Endodermal cell (in vitro differentiated cells): ENCODE measurements at regions not wholly inside any gene's neighbourhood (a gene's known extent, or its start where the extent isn't known, plus 50 kb on each side); places are given as distances from the start of the nearest gene placed in this dataset.

ENCODE experiments used
- DNase-seq: peaks from one replicate; pipeline ENCODE4 v3.0.0-alpha.2; 2017
- H3K27ac ChIP-seq: 2 replicates; pipeline ENCODE4 v1.5.1; 2013; ENCODE audit warnings: mild to moderate bottlenecking, low read depth, low read length, moderate library complexity
- H3K27me3 ChIP-seq: 2 replicates; pipeline ENCODE4 v1.6.1; 2013; ENCODE audit warnings: mild to moderate bottlenecking, low read length, moderate library complexity; ENCODE audit not compliant: insufficient read depth, control insufficient read depth, poor library complexity, severe bottlenecking
- H3K36me3 ChIP-seq: 2 replicates; pipeline ENCODE4 v1.7.0; 2013; ENCODE audit warnings: mild to moderate bottlenecking, low read length, moderate library complexity; ENCODE audit not compliant: control insufficient read depth, insufficient read depth
- H3K4me1 ChIP-seq: one replicate; pipeline ENCODE4 v1.7.0; 2013; ENCODE audit warnings: low read length; ENCODE audit not compliant: control insufficient read depth, insufficient read depth
- H3K4me3 ChIP-seq: 2 replicates; pipeline ENCODE4 v1.5.1; 2013; ENCODE audit warnings: mild to moderate bottlenecking, low read length, moderate library complexity
- H3K9ac ChIP-seq: 2 replicates; pipeline ENCODE4 v1.6.1; 2013; ENCODE audit warnings: mild to moderate bottlenecking, low read length, moderate library complexity; ENCODE audit not compliant: poor library complexity, severe bottlenecking; ENCODE audit errors: extremely low read depth
- H3K9me3 ChIP-seq: 2 replicates; pipeline ENCODE4 v1.6.1; 2013; ENCODE audit warnings: mild to moderate bottlenecking, low read length, moderate library complexity; ENCODE audit not compliant: control insufficient read depth
- H3K27ac Mint-ChIP-seq: 2 replicates; pipeline ENCODE4 v1.8.0; 2020; ENCODE audit warnings: mixed read lengths
- H3K27me3 Mint-ChIP-seq: 2 replicates; pipeline ENCODE4 v1.8.0; 2021; ENCODE audit warnings: mild to moderate bottlenecking, mixed read lengths; ENCODE audit not compliant: insufficient read depth
- H3K36me3 Mint-ChIP-seq: 2 replicates; pipeline ENCODE4 v1.8.0; 2020; ENCODE audit warnings: low read depth, mixed read lengths
- H3K4me1 Mint-ChIP-seq: 2 replicates; pipeline ENCODE4 v1.8.0; 2020; ENCODE audit warnings: mixed read lengths
- H3K4me3 Mint-ChIP-seq: 2 replicates; pipeline ENCODE4 v1.8.0; 2020; ENCODE audit warnings: mild to moderate bottlenecking, moderate library complexity, mixed read lengths
- H3K9me3 Mint-ChIP-seq: 2 replicates; pipeline ENCODE4 v1.8.0; 2020; ENCODE audit warnings: mild to moderate bottlenecking, mixed read lengths
- WGBS, 2 experiments: methylation state at CpG; one replicate each; pipeline versions ENCODE4 v1.1.5 to v1.1.7; 2013; ENCODE audit warnings: missing lambda C conversion rate in 2 of 2, mixed read lengths in 1 of 2; ENCODE audit not compliant: insufficient coverage in 1 of 2, insufficient read length in 1 of 2; 5-methylcytosine and 5-hydroxymethylcytosine counted together
- TF ChIP-seq, protein P1 (sequence below): fragments of 200-600 bp; sonication (generic); conservative IDR thresholded peaks from 2 replicates; pipeline ENCODE4 v1.5.0; 2021; ENCODE audit warnings: antibody characterized with exemption, mild to moderate bottlenecking

DNA sequence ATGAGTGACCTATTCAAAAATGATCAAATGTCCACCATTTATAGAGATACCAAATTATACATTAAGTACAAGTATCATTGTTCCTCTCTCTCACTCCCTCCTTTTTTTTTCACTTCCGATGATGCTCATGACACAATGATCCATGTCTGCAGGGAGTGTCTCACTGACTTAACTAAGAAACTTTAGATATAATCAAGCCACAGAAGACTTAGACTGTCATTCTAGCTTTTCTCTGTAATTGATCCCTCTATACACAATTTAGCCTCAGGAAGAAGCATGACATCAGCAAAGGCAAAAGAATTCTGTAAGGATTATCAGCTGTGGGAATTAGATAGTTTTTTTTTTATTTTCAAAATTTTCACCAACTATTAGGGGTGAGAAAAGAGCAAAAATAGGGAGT, 734.9 kb upstream of the PCDH9 start:
- TF ChIP-seq, protein P1, sequence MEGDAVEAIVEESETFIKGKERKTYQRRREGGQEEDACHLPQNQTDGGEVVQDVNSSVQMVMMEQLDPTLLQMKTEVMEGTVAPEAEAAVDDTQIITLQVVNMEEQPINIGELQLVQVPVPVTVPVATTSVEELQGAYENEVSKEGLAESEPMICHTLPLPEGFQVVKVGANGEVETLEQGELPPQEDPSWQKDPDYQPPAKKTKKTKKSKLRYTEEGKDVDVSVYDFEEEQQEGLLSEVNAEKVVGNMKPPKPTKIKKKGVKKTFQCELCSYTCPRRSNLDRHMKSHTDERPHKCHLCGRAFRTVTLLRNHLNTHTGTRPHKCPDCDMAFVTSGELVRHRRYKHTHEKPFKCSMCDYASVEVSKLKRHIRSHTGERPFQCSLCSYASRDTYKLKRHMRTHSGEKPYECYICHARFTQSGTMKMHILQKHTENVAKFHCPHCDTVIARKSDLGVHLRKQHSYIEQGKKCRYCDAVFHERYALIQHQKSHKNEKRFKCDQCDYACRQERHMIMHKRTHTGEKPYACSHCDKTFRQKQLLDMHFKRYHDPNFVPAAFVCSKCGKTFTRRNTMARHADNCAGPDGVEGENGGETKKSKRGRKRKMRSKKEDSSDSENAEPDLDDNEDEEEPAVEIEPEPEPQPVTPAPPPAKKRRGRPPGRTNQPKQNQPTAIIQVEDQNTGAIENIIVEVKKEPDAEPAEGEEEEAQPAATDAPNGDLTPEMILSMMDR = no peak
- H3K27me3 Mint-ChIP-seq = no peaks in the 10 kb centered on the region
- no peak for DNase-seq
- peaks cover 4% of the 10 kb centered on the region for H3K4me1 ChIP-seq
- peaks cover 5% of the 10 kb centered on the region for H3K4me1 Mint-ChIP-seq
- H3K9me3 Mint-ChIP-seq = no peaks in the 10 kb centered on the region
- H3K4me3 Mint-ChIP-seq = no peak overlapping the region
- no peaks in the 10 kb centered on the region for H3K27me3 ChIP-seq
- H3K9ac ChIP-seq = no peak overlapping the region
- no peak overlapping the region for H3K4me3 ChIP-seq
- H3K36me3 ChIP-seq = no peaks in the 10 kb centered on the region
- no peaks in the 10 kb centered on the region for H3K9me3 ChIP-seq
- H3K27ac Mint-ChIP-seq = no peak overlapping the region
- no peak overlapping the region for H3K27ac ChIP-seq
- 60 to 95% methylated on average over 1 of the region's 1 CpG for WGBS, 2 experiments
- no peaks in the 10 kb centered on the region for H3K36me3 Mint-ChIP-seq

DNA sequence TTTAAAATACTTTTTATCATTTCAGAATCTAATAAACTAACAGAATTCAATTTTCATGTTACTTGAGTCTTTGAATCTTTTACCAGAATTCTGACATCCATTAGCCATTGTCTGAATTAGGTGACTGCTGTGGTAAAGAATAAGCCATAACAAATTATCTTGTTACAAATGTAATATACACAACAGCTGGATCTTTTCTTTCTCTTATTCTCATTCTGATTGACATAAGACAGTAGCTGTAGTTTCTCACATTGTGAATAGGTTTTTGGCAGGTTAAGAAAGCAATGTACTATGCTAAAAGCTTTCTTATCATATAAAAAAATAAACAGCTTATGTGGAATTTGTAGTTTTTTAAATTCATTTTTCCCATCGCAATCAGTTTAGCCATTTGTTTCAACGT, 734.0 kb upstream of the PCDH9 start:
- Histone ChIP-seq H3K27me3 (no peaks in the 10 kb centered on the region), H3K4me3 (no peak overlapping the region), H3K27ac (no peak overlapping the region), H3K9me3 (no peaks in the 10 kb centered on the region), H3K36me3 (no peaks in the 10 kb centered on the region), H3K4me1 (peaks cover 4% of the 10 kb centered on the region), H3K9ac (no peak overlapping the region)
- DNase-seq = no peak
- no peaks in the 10 kb centered on the region for H3K9me3 Mint-ChIP-seq
- no peak overlapping the region for H3K4me3 Mint-ChIP-seq
- no peaks in the 10 kb centered on the region for H3K36me3 Mint-ChIP-seq
- no CpG with 5 or more reads among the region's 2 CpGs for WGBS, 2 experiments
- TF ChIP-seq, protein P1 = no peak
- peaks cover 5% of the 10 kb centered on the region for H3K4me1 Mint-ChIP-seq
- H3K27me3 Mint-ChIP-seq = no peaks in the 10 kb centered on the region
- no peak overlapping the region for H3K27ac Mint-ChIP-seq

DNA sequence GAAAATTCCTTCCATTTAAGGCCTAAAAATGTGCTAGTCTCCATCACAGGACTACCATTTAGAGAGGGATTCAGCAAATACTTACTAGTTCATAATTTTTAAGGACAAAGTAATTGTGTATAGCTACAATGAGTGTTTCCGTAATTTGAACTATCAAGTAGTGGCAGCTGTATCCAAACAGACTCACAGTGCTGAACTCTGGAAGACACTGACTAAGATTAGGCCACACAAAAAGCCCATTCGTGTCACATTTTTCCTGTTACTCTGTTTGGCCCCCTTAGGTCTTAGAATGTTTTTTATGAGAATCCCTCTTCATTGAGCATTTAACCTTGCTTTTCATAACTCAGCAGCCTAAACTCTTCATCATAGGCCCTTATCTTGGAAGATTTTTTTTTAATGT, 731.2 kb upstream of the PCDH9 start:
- Histone ChIP-seq H3K9me3 (no peaks in the 10 kb centered on the region), H3K27ac (no peak overlapping the region), H3K27me3 (no peaks in the 10 kb centered on the region), H3K4me3 (no peak overlapping the region), H3K9ac (no peak overlapping the region), H3K36me3 (no peaks in the 10 kb centered on the region), H3K4me1 (peaks cover 4% of the 10 kb centered on the region)
- Mint-ChIP-seq H3K36me3 (no peaks in the 10 kb centered on the region), H3K4me3 (no peak overlapping the region), H3K27ac (no peak overlapping the region), H3K4me1 (peaks cover 8% of the 10 kb centered on the region), H3K9me3 (no peaks in the 10 kb centered on the region), H3K27me3 (no peaks in the 10 kb centered on the region)
- TF ChIP-seq, protein P1 = no peak
- no peak for DNase-seq
- 88 to 89% methylated on average over 2 of the region's 2 CpGs for WGBS, 2 experiments
